GM12892 (cell line): ENCODE measurements at regions not wholly inside any gene's neighbourhood (a gene's known extent, or its start where the extent isn't known, plus 50 kb on each side); places are given as distances from the start of the nearest gene placed in this dataset.

ENCODE experiments used
- POLR2A ChIP-seq: IDR thresholded peaks from 2 replicates; pipeline ENCODE4 v1.6.1; 2011; ENCODE audit warnings: low read depth, low read length, control low read depth
- POLR2AphosphoS5 ChIP-seq: IDR thresholded peaks from 2 replicates; pipeline ENCODE4 v1.6.1; 2011; ENCODE audit warnings: low read depth, low read length, control low read depth

- TF ChIP-seq POLR2AphosphoS5: no peak
- TF ChIP-seq POLR2A: no peak
Measured at GRCh38 chr9:17986595-17986994, 407.7 kb downstream of the SH3GL2 start.
